Stimulated activated CD8-positive, alpha-beta memory T cell treated with anti-CD3 and anti-CD28 coated beads, Interleukin-15, amount 100 ng/mL, for 24 hours (primary cell): ENCODE measurements at regions not wholly inside any gene's neighbourhood (a gene's known extent, or its start where the extent isn't known, plus 50 kb on each side); places are given as distances from the start of the nearest gene placed in this dataset.
"Not testable (repeated sequence)": the region's sequence is repeated elsewhere in the genome, so short reads cannot be mapped to it uniquely, and the experiment has no call there.

Experiments used
- DNase-seq: peaks from one replicate; pipeline ENCODE4 v3.0.0-alpha.2; 2020; ENCODE audit warnings: low read depth

GRCh38 chr17:5951912-5952311, 118.3 kb upstream of the WSCD1 start:
- no peak for DNase-seq

- no peak for DNase-seq
These were observed 117.7 kb upstream of the WSCD1 start for GRCh38 chr17:5952518-5952917.

GRCh38 chr17:5955764-5956163, 114.4 kb upstream of the WSCD1 start:
- DNase-seq, result no peak

GRCh38 chr17:5958850-5959249, 111.3 kb upstream of the WSCD1 start:
- no peak for DNase-seq

- DNase-seq, result no peak
These were observed 107.8 kb upstream of the WSCD1 start for GRCh38 chr17:5962371-5962770.

- DNase-seq, result no peak
These were observed 98.2 kb upstream of the WSCD1 start for GRCh38 chr17:5971969-5972368.

GRCh38 chr17:5973410-5973809, 96.8 kb upstream of the WSCD1 start:
- DNase-seq, result no peak

- DNase-seq, result no peak
These were observed 94.5 kb upstream of the WSCD1 start for GRCh38 chr17:5975661-5976060.

- DNase-seq, result no peak
These were observed 93.9 kb upstream of the WSCD1 start for GRCh38 chr17:5976251-5976650.

- no peak for DNase-seq
These were observed 91.7 kb upstream of the WSCD1 start for GRCh38 chr17:5978496-5978895.

- DNase-seq, result no peak
These were observed 89.2 kb upstream of the WSCD1 start for GRCh38 chr17:5980941-5981340.

GRCh38 chr17:5986644-5987043, 83.5 kb upstream of the WSCD1 start:
- no peak for DNase-seq

GRCh38 chr17:6000426-6000825, 69.8 kb upstream of the WSCD1 start:
- DNase-seq, result no peak

- not testable (repeated sequence) for DNase-seq
These were observed 67.0 kb upstream of the WSCD1 start for GRCh38 chr17:6003221-6003620.

- DNase-seq, result no peak
These were observed 64.2 kb upstream of the WSCD1 start for GRCh38 chr17:6005939-6006338.

- no peak for DNase-seq
These were observed 59.0 kb upstream of the WSCD1 start for GRCh38 chr17:6011206-6011605.

- no peak for DNase-seq
These were observed 51.4 kb upstream of the WSCD1 start for GRCh38 chr17:6018788-6019187.

GRCh38 chr17:6019959-6020358, 50.2 kb upstream of the WSCD1 start:
- DNase-seq, result no peak

- no peak for DNase-seq
These were observed 49.7 kb upstream of the WSCD1 start for GRCh38 chr17:6020376-6021010.
